ENCODE measurements at regions not wholly inside any gene's neighbourhood (a gene's known extent, or its start where the extent isn't known, plus 50 kb on each side); places are given as distances from the start of the nearest gene placed in this dataset.

DNA sequence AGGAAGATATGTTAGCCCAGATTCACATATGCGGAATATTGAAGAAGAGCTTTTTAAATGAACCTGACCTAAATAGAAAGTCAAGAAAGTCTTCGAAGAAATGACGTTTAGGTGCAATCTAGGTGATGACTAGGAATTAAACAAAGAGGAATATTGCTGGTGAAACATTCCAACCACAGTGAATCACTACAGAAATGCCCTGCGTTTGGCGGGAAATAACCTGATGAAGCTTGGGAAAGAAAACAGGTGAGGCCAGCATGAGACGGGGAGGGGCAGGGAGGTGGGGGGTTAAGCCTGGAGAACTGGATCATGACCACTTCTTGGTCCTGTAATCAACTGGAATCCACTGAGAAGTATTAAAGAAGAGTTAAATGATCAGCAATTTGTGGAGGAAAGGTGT is 299.4 kb upstream of the VSTM2A start:
- TF ChIP-seq, protein P1, sequence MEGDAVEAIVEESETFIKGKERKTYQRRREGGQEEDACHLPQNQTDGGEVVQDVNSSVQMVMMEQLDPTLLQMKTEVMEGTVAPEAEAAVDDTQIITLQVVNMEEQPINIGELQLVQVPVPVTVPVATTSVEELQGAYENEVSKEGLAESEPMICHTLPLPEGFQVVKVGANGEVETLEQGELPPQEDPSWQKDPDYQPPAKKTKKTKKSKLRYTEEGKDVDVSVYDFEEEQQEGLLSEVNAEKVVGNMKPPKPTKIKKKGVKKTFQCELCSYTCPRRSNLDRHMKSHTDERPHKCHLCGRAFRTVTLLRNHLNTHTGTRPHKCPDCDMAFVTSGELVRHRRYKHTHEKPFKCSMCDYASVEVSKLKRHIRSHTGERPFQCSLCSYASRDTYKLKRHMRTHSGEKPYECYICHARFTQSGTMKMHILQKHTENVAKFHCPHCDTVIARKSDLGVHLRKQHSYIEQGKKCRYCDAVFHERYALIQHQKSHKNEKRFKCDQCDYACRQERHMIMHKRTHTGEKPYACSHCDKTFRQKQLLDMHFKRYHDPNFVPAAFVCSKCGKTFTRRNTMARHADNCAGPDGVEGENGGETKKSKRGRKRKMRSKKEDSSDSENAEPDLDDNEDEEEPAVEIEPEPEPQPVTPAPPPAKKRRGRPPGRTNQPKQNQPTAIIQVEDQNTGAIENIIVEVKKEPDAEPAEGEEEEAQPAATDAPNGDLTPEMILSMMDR (IDR thresholded peaks at IDR 0.05; ENCODE audit: low read depth, low read length, poor library complexity, severe bottlenecking) = no peak
- no peak for TF ChIP-seq EZH2phosphoT487 (IDR thresholded peaks at IDR 0.05; ENCODE audit: borderline replicate concordance, low read length)

All from DOHH2 (cell line).